MCF 10A (cell line): ENCODE measurements at regions not wholly inside any gene's neighbourhood (a gene's known extent, or its start where the extent isn't known, plus 50 kb on each side); places are given as distances from the start of the nearest gene placed in this dataset.

Source experiments
- BruUV-seq: library from RNA; stranded (reverse); fragments of 400-500 nt; replicated peaks from 2 replicates; lab custom pipeline; 2021; lab: Mats Ljungman, UMichigan
- CTCF ChIA-PET: fragments of 300-600 bp; sonication (Branson Sonifier 250); formaldehyde crosslinking; extraction: SDS; loops from one replicate; lab custom pipeline; 2021; ENCODE audit warnings: antibody characterized with exemption, inconsistent platforms; lab: Yijun Ruan, JAX
- POLR2A ChIA-PET: fragments of 300-600, 350-650 bp; sonication (Branson Sonifier 250); formaldehyde crosslinking; extraction: SDS; loops from one replicate; lab custom pipeline; 2020; ENCODE audit warnings: antibody characterized with exemption, inconsistent platforms; lab: Yijun Ruan, JAX
- DNase-seq: peaks from one replicate; pipeline ENCODE4 v3.0.0-alpha.2; 2018; ENCODE audit not compliant: unreplicated experiment
- H3K27ac Mint-ChIP-seq: one replicate; pipeline ENCODE4 v1.8.0; 2022; ENCODE audit warnings: mild to moderate bottlenecking, low read depth, mixed read lengths; ENCODE audit not compliant: unreplicated experiment
- H3K27me3 Mint-ChIP-seq: one replicate; pipeline ENCODE4 v1.8.0; 2022; ENCODE audit warnings: mixed read lengths; ENCODE audit not compliant: insufficient read depth, unreplicated experiment
- H3K36me3 Mint-ChIP-seq: one replicate; pipeline ENCODE4 v1.8.0; 2022; ENCODE audit warnings: mild to moderate bottlenecking, moderate library complexity, mixed read lengths; ENCODE audit not compliant: insufficient read depth, unreplicated experiment
- H3K4me1 Mint-ChIP-seq: one replicate; pipeline ENCODE4 v1.8.0; 2022; ENCODE audit warnings: mixed read lengths; ENCODE audit not compliant: insufficient read depth, unreplicated experiment
- H3K4me3 Mint-ChIP-seq: one replicate; pipeline ENCODE4 v1.8.0; 2022; ENCODE audit warnings: mild to moderate bottlenecking, moderate library complexity, mixed read lengths; ENCODE audit not compliant: unreplicated experiment
- H3K9me3 Mint-ChIP-seq: one replicate; pipeline ENCODE4 v1.8.0; 2022; ENCODE audit warnings: mixed read lengths; ENCODE audit not compliant: unreplicated experiment
- intact Hi-C: fragments of 100-400 bp; cut with micrococcal nuclease; formaldehyde crosslinking; loops from 2 replicates; pipeline ENCODE4 v1.14.1; 2022
- TF ChIP-seq, protein P1 (sequence below): fragments of 200-600 bp; IDR thresholded peaks from one replicate; pipeline ENCODE4 v1.8.0; 2022; ENCODE audit warnings: antibody characterized with exemption, mild to moderate bottlenecking; ENCODE audit not compliant: unreplicated experiment

DNA sequence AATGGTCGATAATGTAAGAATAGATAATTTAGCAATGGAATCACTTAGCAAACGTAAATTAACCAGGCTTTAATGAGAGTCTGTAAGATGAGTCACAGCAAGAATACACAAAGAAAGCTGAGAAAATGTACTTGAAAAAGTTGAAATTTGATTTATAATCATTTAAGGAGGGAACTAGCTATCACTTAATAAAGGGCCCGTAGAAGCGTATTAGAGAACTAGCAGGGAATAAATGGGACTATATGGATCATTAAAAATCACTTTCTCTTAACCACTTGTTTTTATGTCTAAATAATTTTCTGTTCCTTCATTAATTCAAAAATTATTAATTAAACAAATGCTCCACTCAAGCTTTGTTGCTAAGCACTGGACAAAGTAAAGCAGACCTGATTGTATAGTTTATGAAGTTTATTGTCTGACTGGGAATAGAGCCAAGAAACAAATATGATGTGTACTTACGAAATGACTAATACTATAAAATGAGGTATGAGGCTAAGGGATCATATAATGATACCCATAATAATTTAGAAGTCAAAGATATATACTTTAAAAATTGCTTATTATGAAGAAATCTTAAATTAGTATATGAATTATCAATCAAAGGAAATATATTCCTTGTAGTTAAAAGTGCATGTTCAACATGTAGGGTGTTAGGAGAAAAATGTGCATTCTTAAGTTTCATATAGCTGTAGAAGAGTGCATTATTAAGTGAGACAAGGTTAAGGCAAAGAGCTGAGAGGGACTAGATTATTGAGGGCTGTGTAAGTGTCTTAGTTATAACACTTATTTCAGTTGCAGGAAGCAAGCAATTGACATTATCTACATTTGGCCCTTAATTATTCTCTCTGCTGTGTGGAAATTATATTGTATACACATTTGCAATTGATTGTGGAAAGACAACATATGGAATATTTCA is 196.8 kb downstream of the PRDM9 start:
- intact Hi-C loops: no loop called here
- H3K27me3 Mint-ChIP-seq: no peaks in the 10 kb centered on the region
- ChIA-PET POLR2A (no interaction called here), CTCF (interaction anchor here (0.7 kb wide), 2 partner anchors 238 to 257 kb away, joined by 3 to 4 read pairs; no protein-coding TSS in a partner anchor)
- no peak overlapping the region for H3K4me3 Mint-ChIP-seq
- TF ChIP-seq, protein P1, sequence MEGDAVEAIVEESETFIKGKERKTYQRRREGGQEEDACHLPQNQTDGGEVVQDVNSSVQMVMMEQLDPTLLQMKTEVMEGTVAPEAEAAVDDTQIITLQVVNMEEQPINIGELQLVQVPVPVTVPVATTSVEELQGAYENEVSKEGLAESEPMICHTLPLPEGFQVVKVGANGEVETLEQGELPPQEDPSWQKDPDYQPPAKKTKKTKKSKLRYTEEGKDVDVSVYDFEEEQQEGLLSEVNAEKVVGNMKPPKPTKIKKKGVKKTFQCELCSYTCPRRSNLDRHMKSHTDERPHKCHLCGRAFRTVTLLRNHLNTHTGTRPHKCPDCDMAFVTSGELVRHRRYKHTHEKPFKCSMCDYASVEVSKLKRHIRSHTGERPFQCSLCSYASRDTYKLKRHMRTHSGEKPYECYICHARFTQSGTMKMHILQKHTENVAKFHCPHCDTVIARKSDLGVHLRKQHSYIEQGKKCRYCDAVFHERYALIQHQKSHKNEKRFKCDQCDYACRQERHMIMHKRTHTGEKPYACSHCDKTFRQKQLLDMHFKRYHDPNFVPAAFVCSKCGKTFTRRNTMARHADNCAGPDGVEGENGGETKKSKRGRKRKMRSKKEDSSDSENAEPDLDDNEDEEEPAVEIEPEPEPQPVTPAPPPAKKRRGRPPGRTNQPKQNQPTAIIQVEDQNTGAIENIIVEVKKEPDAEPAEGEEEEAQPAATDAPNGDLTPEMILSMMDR: no peak
- no peak overlapping the region for H3K27ac Mint-ChIP-seq
- no peaks in the 10 kb centered on the region for H3K36me3 Mint-ChIP-seq
- DNase-seq: peak; percentile 58
- peaks cover 9% of the 10 kb centered on the region for H3K4me1 Mint-ChIP-seq
- no peaks in the 10 kb centered on the region for H3K9me3 Mint-ChIP-seq
- no TSS peak for BruUV-seq

DNA sequence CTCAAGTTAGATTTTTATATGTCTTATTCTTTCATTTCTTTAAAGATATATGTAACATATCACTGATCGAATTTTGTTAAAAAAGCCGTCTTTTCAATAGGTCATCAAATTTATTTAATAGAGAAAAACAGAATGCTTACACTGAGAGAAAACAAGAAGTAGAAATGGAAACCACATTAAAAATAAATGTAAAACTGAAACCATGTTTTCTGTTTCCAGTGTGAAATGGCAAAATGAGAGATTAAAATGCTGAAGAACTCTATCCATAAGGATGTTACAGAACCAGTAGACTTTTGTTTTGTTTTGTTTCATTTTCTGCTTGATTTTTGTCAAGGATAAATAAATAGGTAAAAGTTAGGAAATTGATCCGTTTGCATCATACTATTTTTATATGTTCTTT is 210.1 kb downstream of the PRDM9 start:
- H3K4me1 Mint-ChIP-seq: no peaks in the 10 kb centered on the region
- H3K9me3 Mint-ChIP-seq: no peaks in the 10 kb centered on the region
- TF ChIP-seq, protein P1: no peak
- no TSS peak for BruUV-seq
- intact Hi-C loops: no loop called here
- ChIA-PET CTCF (interaction anchor here (0.6 kb wide), 1 partner anchor 167 kb away, joined by 3 read pairs; no protein-coding TSS in a partner anchor), POLR2A (no interaction called here)
- H3K27ac Mint-ChIP-seq: no peak overlapping the region
- H3K4me3 Mint-ChIP-seq: no peak overlapping the region
- DNase-seq: no peak
- H3K27me3 Mint-ChIP-seq: no peaks in the 10 kb centered on the region
- no peaks in the 10 kb centered on the region for H3K36me3 Mint-ChIP-seq

DNA sequence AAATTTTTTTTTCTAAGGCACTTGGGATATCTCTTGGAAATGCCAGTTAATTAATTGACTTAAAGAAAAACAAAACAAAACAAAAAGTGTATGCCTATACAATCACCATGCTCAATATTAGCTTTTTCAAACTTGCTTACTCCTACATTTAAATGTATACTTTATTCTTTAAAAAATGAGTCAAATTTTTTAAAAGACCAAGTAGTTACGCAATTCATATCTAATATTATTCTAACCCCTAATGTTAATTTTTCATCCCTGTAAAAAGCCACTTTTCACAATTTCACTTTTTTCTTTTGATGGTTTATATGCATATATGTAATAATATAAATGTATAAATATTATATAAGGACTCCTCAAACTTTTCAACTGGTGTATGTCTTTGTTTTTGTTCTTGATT is 211.2 kb downstream of the PRDM9 start:
- no peaks in the 10 kb centered on the region for H3K27me3 Mint-ChIP-seq
- no peak overlapping the region for H3K27ac Mint-ChIP-seq
- H3K9me3 Mint-ChIP-seq: no peaks in the 10 kb centered on the region
- TF ChIP-seq, protein P1: no peak
- H3K4me3 Mint-ChIP-seq: no peak overlapping the region
- BruUV-seq: no TSS peak
- H3K36me3 Mint-ChIP-seq: no peaks in the 10 kb centered on the region
- ChIA-PET CTCF (no interaction called here), POLR2A (no interaction called here)
- H3K4me1 Mint-ChIP-seq: no peaks in the 10 kb centered on the region
- intact Hi-C loops: no loop called here
- DNase-seq: no peak

DNA sequence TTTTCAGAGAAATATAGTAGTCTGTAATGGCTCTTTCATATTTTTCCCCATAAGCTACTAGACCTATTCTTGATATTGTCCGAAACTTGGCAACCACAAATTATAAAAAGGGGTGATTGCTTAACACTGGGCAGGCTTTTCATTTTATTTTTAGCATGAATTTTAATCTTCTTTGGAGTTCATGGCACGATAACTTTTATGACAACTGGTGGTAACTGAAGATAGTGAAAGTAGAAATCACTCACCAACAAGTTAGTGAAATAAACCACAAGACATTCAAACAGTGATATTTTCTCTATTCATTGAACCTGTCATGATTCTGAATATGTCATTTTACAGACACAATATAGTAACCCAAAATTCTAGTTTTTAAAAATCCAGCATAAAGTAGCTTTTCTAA is 213.9 kb downstream of the PRDM9 start:
- H3K4me3 Mint-ChIP-seq: no peak overlapping the region
- no TSS peak for BruUV-seq

More for the DNA sequence above, 213.9 kb downstream of the PRDM9 start:
- intact Hi-C loops: no loop called here
- CTCF ChIA-PET: interaction anchor here (0.6 kb wide), 1 partner anchor 47 kb away, joined by 5 read pairs; no protein-coding TSS in a partner anchor
- no peak for DNase-seq
- Mint-ChIP-seq H3K27me3 (no peaks in the 10 kb centered on the region), H3K4me1 (no peaks in the 10 kb centered on the region), H3K27ac (no peak overlapping the region), H3K9me3 (no peaks in the 10 kb centered on the region), H3K36me3 (no peaks in the 10 kb centered on the region)
- POLR2A ChIA-PET: interaction anchor here (0.9 kb wide), 1 partner anchor 9 kb away, joined by 3 read pairs; no protein-coding TSS in a partner anchor
- TF ChIP-seq, protein P1: no peak
